GM12878 (cell line): ENCODE measurements at regions not wholly inside any gene's neighbourhood (a gene's known extent, or its start where the extent isn't known, plus 50 kb on each side); places are given as distances from the start of the nearest gene placed in this dataset.

Source experiments
- ATAC-seq: fragments of 200-7000 bp; cut with Tn5 transposase; 3 replicates; pipeline ENCODE4 v1.9.1; 2020; ENCODE audit warnings: mild to moderate bottlenecking, moderate library complexity
- BruUV-seq: library from RNA; stranded (reverse); fragments of 400-500 nt; replicated peaks from 2 replicates; lab custom pipeline; 2021; lab: Mats Ljungman, UMichigan
- CTCF ChIA-PET: fragments of 300-600 bp; sonication (Branson Sonifier 250); formaldehyde crosslinking; extraction: SDS; loops from one replicate; lab custom pipeline; 2021; ENCODE audit warnings: inconsistent platforms; lab: Yijun Ruan, JAX
- POLR2A ChIA-PET: fragments of 350-600 bp; formaldehyde crosslinking; extraction: SDS; loops from one replicate; lab custom pipeline; 2021; ENCODE audit warnings: inconsistent platforms; lab: Charles Lee
- RAD21 ChIA-PET: fragments of 300-600 bp; sonication (Branson Sonifier 250); formaldehyde crosslinking; loops from one replicate; lab custom pipeline; 2023; ENCODE audit warnings: antibody characterized with exemption; ENCODE audit not compliant: unreplicated experiment; lab: Charles Lee
- SMC1A ChIA-PET: fragments of 300-600 bp; sonication (Branson Sonifier 250); formaldehyde crosslinking; loops from one replicate; lab custom pipeline; 2023; ENCODE audit not compliant: unreplicated experiment, uncharacterized antibody; lab: Charles Lee
- DNase-seq: peaks from one replicate; pipeline ENCODE4 v3.0.0-alpha.2; 2011; ENCODE audit warnings: low read depth, low spot score
- FAIRE-seq: peaks from 3 replicates; lab custom pipeline; 2011; peaks lifted over from hg19 to GRCh38; lab: Jason Lieb, UNC
- H2AFZ ChIP-seq: 2 replicates; pipeline ENCODE4 v1.6.0; 2011; ENCODE audit warnings: low read depth, low read length, control low read depth; ENCODE audit not compliant: control insufficient read depth
- H3K27ac ChIP-seq: 2 replicates; pipeline ENCODE4 v1.5.1; 2011; ENCODE audit warnings: control low read depth; ENCODE audit not compliant: control insufficient read depth, insufficient read depth
- H3K27me3 ChIP-seq, 2 experiments: replicated peaks in 1 of 2; 2 replicates each; pipeline versions ENCODE4 v1.6.0 to v1.6.1; 2011; ENCODE audit warnings: low read length in 1 of 2; ENCODE audit not compliant: control insufficient read depth in 2 of 2, insufficient read depth in 2 of 2
- H3K36me3 ChIP-seq, 2 experiments: 2 replicates each; pipeline ENCODE4 v1.5.1; 2011; ENCODE audit warnings: low read length in 1 of 2; ENCODE audit not compliant: control insufficient read depth in 2 of 2, insufficient read depth in 2 of 2
- H3K4me1 ChIP-seq: 2 replicates; pipeline ENCODE4 v1.6.1; 2011; ENCODE audit warnings: mild to moderate bottlenecking, low read length, moderate library complexity, mixed read lengths; ENCODE audit not compliant: control insufficient read depth, insufficient read depth
- H3K4me2 ChIP-seq: 2 replicates; pipeline ENCODE4 v1.6.0; 2011; ENCODE audit warnings: control low read depth; ENCODE audit not compliant: control insufficient read depth, insufficient read depth
- H3K4me3 ChIP-seq: fragments of 200-600 bp; sonication (generic); 2 replicates; pipeline ENCODE4 v1.5.1; 2016
- H3K79me2 ChIP-seq: 2 replicates; pipeline ENCODE4 v1.6.0; 2011; ENCODE audit warnings: low read length; ENCODE audit not compliant: control insufficient read depth, insufficient read depth
- H3K9ac ChIP-seq: 2 replicates; pipeline ENCODE4 v1.8.0; 2011; ENCODE audit warnings: low read length, control low read depth, mixed read lengths; ENCODE audit not compliant: control insufficient read depth, insufficient read depth
- H3K9me3 ChIP-seq: replicated peaks from 3 replicates; pipeline ENCODE4 v1.5.1; 2011; ENCODE audit warnings: mild to moderate bottlenecking, low read length; ENCODE audit not compliant: control insufficient read depth, insufficient read depth
- H4K20me1 ChIP-seq: 2 replicates; pipeline ENCODE4 v1.6.0; 2011; ENCODE audit not compliant: control insufficient read depth, insufficient read depth
- ASH2L ChIP-seq: fragments of 300-600, 200-600 bp; sonication (generic); IDR thresholded peaks from 2 replicates; pipeline ENCODE4 v1.6.1; 2017; ENCODE audit warnings: low read depth, mild to moderate bottlenecking, borderline replicate concordance
- BHLHE40 ChIP-seq, 2 experiments: fragments of 450-650 bp in 1 of 2; IDR thresholded peaks; 2 replicates each; pipeline ENCODE4 v1.6.1; 2011 to 2017; ENCODE audit warnings: low read depth in 2 of 2, borderline replicate concordance in 1 of 2, improper control_type of control experiment in 1 of 2, low read length in 1 of 2, mild to moderate bottlenecking in 1 of 2
- CBX5 ChIP-seq: sonication (generic); IDR thresholded peaks from 2 replicates; pipeline ENCODE4 v1.6.1; 2016; ENCODE audit warnings: low read depth, moderate library complexity, mild to moderate bottlenecking, inconsistent platforms
- CHD1 ChIP-seq: IDR thresholded peaks from 2 replicates; pipeline ENCODE4 v1.6.1; 2012; ENCODE audit warnings: low read depth, low read length, improper control_type of control experiment
- CREM ChIP-seq: IDR thresholded peaks from 2 replicates; pipeline ENCODE4 v1.6.1; 2014; ENCODE audit warnings: antibody characterized with exemption, low read depth
- CTCF ChIP-seq, 3 experiments: IDR thresholded peaks in 2 of 3; conservative IDR thresholded peaks in 1 of 3; 2 replicates each; pipeline ENCODE4 v1.5.1; 2011; ENCODE audit warnings: low read depth in 3 of 3, low read length in 3 of 3, mild to moderate bottlenecking in 3 of 3, control low read depth in 2 of 3, moderate library complexity in 2 of 3, inconsistent platforms in 1 of 3, mixed read lengths in 1 of 3; ENCODE audit not compliant: control insufficient read depth in 2 of 3, insufficient read depth in 1 of 3; ENCODE audit errors: extremely low read depth in 1 of 3
- EZH2 ChIP-seq: IDR thresholded peaks from 2 replicates; pipeline ENCODE4 v1.6.1; 2012; ENCODE audit warnings: low read depth, mild to moderate bottlenecking, control low read depth, inconsistent platforms, low read length, borderline replicate concordance; ENCODE audit not compliant: control insufficient read depth
- FOXK2 ChIP-seq: fragments of 450-650 bp; IDR thresholded peaks from 2 replicates; pipeline ENCODE4 v1.6.1; 2017; ENCODE audit warnings: mild to moderate bottlenecking, moderate library complexity
- IRF4 ChIP-seq: IDR thresholded peaks from 2 replicates; pipeline ENCODE4 v1.6.1; 2011; ENCODE audit warnings: low read depth, low read length
- MXI1 ChIP-seq: fragments of 150-350 bp; IDR thresholded peaks from 2 replicates; pipeline ENCODE4 v1.6.1; 2011; ENCODE audit warnings: low read depth, mild to moderate bottlenecking, inconsistent platforms, low read length, improper control_type of control experiment
- MYB ChIP-seq: fragments of 150-350 bp; IDR thresholded peaks from 2 replicates; pipeline ENCODE4 v1.6.1; 2014; ENCODE audit warnings: mild to moderate bottlenecking, low read depth, low read length, borderline replicate concordance
- NRF1 ChIP-seq: conservative IDR thresholded peaks from 2 replicates; pipeline ENCODE4 v1.6.1; 2011; ENCODE audit warnings: mild to moderate bottlenecking, low read depth, low read length, improper control_type of control experiment
- POLR2AphosphoS2 ChIP-seq: IDR thresholded peaks from 2 replicates; pipeline ENCODE4 v1.6.1; 2011; ENCODE audit warnings: low read depth, mild to moderate bottlenecking, low read length, improper control_type of control experiment, moderate library complexity
- RCOR1 ChIP-seq: conservative IDR thresholded peaks from 2 replicates; pipeline ENCODE4 v1.6.1; 2012; ENCODE audit warnings: low read depth, low read length, improper control_type of control experiment
- REST ChIP-seq: IDR thresholded peaks from 2 replicates; pipeline ENCODE4 v1.6.1; 2012; ENCODE audit warnings: mild to moderate bottlenecking, low read depth, low read length
- RUNX3 ChIP-seq: IDR thresholded peaks from 2 replicates; pipeline ENCODE4 v1.6.1; 2012; ENCODE audit warnings: low read length, inconsistent platforms
- SP1 ChIP-seq: IDR thresholded peaks from one replicate; pipeline ENCODE4 v1.6.1; 2011; ENCODE audit warnings: low read depth, low read length
- SRF ChIP-seq, 2 experiments: IDR thresholded peaks; 2 replicates each; pipeline ENCODE4 v1.6.1; 2011; ENCODE audit warnings: low read depth in 2 of 2, low read length in 2 of 2, mild to moderate bottlenecking in 1 of 2, moderate library complexity in 1 of 2
- TAF1 ChIP-seq: IDR thresholded peaks from 2 replicates; pipeline ENCODE4 v1.6.1; 2011; ENCODE audit warnings: mild to moderate bottlenecking, low read depth, low read length, borderline replicate concordance
- ZBED1 ChIP-seq: IDR thresholded peaks from 2 replicates; pipeline ENCODE4 v1.6.1; 2016; ENCODE audit warnings: borderline replicate concordance
- WGBS: methylation state at CpG from one replicate; pipeline ENCODE4 v1.1.6; 2016; ENCODE audit warnings: low lambda C conversion rate; ENCODE audit not compliant: insufficient replicate concordance, insufficient coverage; ENCODE audit errors: missing lambda C conversion rate; 5-methylcytosine and 5-hydroxymethylcytosine counted together
- in situ Hi-C: fragments of 300-500 bp; cut with MboI; formaldehyde crosslinking; loops from 9 replicates; pipeline ENCODE4 v1.14.3; 2018; ENCODE audit warnings: mixed read lengths
- intact Hi-C: fragments of 100-400 bp; cut with micrococcal nuclease; formaldehyde crosslinking; loops from one replicate; pipeline ENCODE4 v1.14.2; 2022; ENCODE audit not compliant: unreplicated experiment

- FAIRE-seq = no peak
Measured at GRCh38 chr2:128727404-128727803, 408.7 kb upstream of the HS6ST1 start.

More at GRCh38 chr2:128727404-128727803, 408.7 kb upstream of the HS6ST1 start:
- Histone ChIP-seq H3K27ac (no peak overlapping the region), H3K27me3 (no peaks in the 10 kb centered on the region), H3K9me3 (no peaks in the 10 kb centered on the region; the same call in 2 of the 3 replicates), H3K36me3 (no peaks in the 10 kb centered on the region), H3K9ac (no peak overlapping the region), H3K4me2 (no peak overlapping the region), H3K4me1 (peaks cover 4% of the 10 kb centered on the region), H3K4me3 (no peak overlapping the region), H4K20me1 (no peaks in the 10 kb centered on the region), H2AFZ (no peak overlapping the region), H3K79me2 (no peaks in the 10 kb centered on the region)
- SMC1A ChIA-PET = interaction anchor here (0.8 to 2.5 kb wide), 4 partner anchors 9 to 27 kb away, joined by 4 to 13 read pairs (median 4); no protein-coding TSS in a partner anchor
- CTCF ChIA-PET = interaction anchor here (1.1 to 4.2 kb wide), 6 partner anchors 9 to 32 kb away, joined by 3 to 21 read pairs (median 3); no protein-coding TSS in a partner anchor
- no peak for DNase-seq
- RAD21 ChIA-PET = interaction anchor here (1.2 to 1.5 kb wide), 3 partner anchors 9 to 387 kb away, joined by 3 read pairs; no protein-coding TSS in a partner anchor
- no TSS peak for BruUV-seq
- peak; percentile 87 for ATAC-seq
- 0% methylated on average over 2 of the region's 2 CpGs for WGBS
- in situ Hi-C loops (no loop called here), intact Hi-C loops (no loop called here)
- POLR2A ChIA-PET = no interaction called here
- TF ChIP-seq RCOR1 (no peak), ASH2L (no peak), EZH2 (no peak), TAF1 (no peak), ZBED1 (no peak), MYB (no peak), BHLHE40 (IDR thresholded peaks at IDR 0.05; ENCODE audit: borderline replicate concordance in 1 of 2, low read depth in 2 of 2, low read length in 1 of 2) (no peak), NRF1 (no peak), SP1 (no peak), POLR2AphosphoS2 (no peak), RUNX3 (no peak), FOXK2 (no peak), CBX5 (no peak), CTCF (IDR thresholded peaks at IDR 0.05 in 2 of 3, conservative IDR thresholded peaks at IDR 0.05 in 1 of 3; ENCODE audit: control insufficient read depth in 2 of 3, extremely low read depth in 1 of 3, insufficient read depth in 1 of 3, low read depth in 3 of 3, low read length in 3 of 3) (no peak), REST (no peak), CREM (no peak), SRF (IDR thresholded peaks at IDR 0.05; ENCODE audit: low read depth in 2 of 2, low read length in 2 of 2) (no peak), IRF4 (no peak), MXI1 (no peak), CHD1 (no peak)
